H1 (cell line): ENCODE measurements at regions not wholly inside any gene's neighbourhood (a gene's known extent, or its start where the extent isn't known, plus 50 kb on each side); places are given as distances from the start of the nearest gene placed in this dataset.
A peak's percentile ranks its signal among the peaks of the same experiment; 100 is the strongest.

Experiments used
- CTCF ChIA-PET: fragments of 300-600 bp; sonication (Branson Sonifier 250); formaldehyde crosslinking; loops from one replicate; lab custom pipeline; 2021; ENCODE audit not compliant: partially characterized antibody; lab: Charles Lee
- POLR2A ChIA-PET: fragments of 300-600 bp; sonication (Branson Sonifier 250); formaldehyde crosslinking; loops from one replicate; lab custom pipeline; 2021; ENCODE audit warnings: inconsistent platforms; ENCODE audit not compliant: partially characterized antibody; lab: Charles Lee
- DNase-seq, 2 experiments: peaks; one replicate each; pipeline versions ENCODE4 v3.0.0 to v3.0.0-alpha.2; 2010 to 2022; ENCODE audit warnings: low spot score in 2 of 2, low read depth in 1 of 2, mixed read lengths in 1 of 2
- FAIRE-seq: peaks from 2 replicates; lab custom pipeline; 2011; peaks lifted over from hg19 to GRCh38; lab: Jason Lieb, UNC
- H2AFZ ChIP-seq: 2 replicates; pipeline ENCODE4 v1.8.1; 2012; ENCODE audit warnings: low read length, inconsistent platforms
- H2AK5ac ChIP-seq: 2 replicates; pipeline ENCODE4 v1.6.1; 2013; ENCODE audit warnings: low read depth, low read length
- H2BK120ac ChIP-seq: replicated peaks from 2 replicates; pipeline ENCODE3; 2013; ENCODE audit warnings: low read depth, low read length, inconsistent platforms
- H2BK12ac ChIP-seq: 2 replicates; pipeline ENCODE4 v1.6.1; 2013; ENCODE audit warnings: low read depth, low read length
- H2BK15ac ChIP-seq: 2 replicates; pipeline ENCODE4 v1.6.1; 2013; ENCODE audit warnings: low read length
- H2BK20ac ChIP-seq: 2 replicates; pipeline ENCODE4 v1.6.1; 2013; ENCODE audit warnings: low read length
- H2BK5ac ChIP-seq: 2 replicates; pipeline ENCODE4 v1.6.1; 2013; ENCODE audit warnings: low read depth, low read length
- H3K14ac ChIP-seq: 2 replicates; pipeline ENCODE4 v1.6.1; 2013; ENCODE audit warnings: inconsistent platforms; ENCODE audit not compliant: insufficient read length
- H3K18ac ChIP-seq: 2 replicates; pipeline ENCODE4 v1.6.1; 2013; ENCODE audit warnings: low read length; ENCODE audit errors: extremely low read depth
- H3K23ac ChIP-seq: 2 replicates; pipeline ENCODE4 v1.6.1; 2013; ENCODE audit warnings: inconsistent platforms; ENCODE audit not compliant: insufficient read length
- H3K23me2 ChIP-seq: 2 replicates; pipeline ENCODE4 v1.6.1; 2013; ENCODE audit warnings: low read depth, low read length
- H3K27ac ChIP-seq: 2 replicates; pipeline ENCODE4 v1.6.1; 2011; ENCODE audit warnings: low read depth, low read length, inconsistent platforms
- H3K27me3 ChIP-seq, 4 experiments: replicated peaks in 1 of 4; 1 replicate in 1 of 4; 2 replicates in 3 of 4; pipeline versions ENCODE4 v1.6.1 to v1.8.1; 2011 to 2013; ENCODE audit warnings: low read length in 3 of 4, mild to moderate bottlenecking in 3 of 4, inconsistent platforms in 2 of 4, mixed read lengths in 2 of 4, moderate library complexity in 1 of 4; ENCODE audit not compliant: control insufficient read depth in 3 of 4, insufficient read depth in 3 of 4; ENCODE audit errors: extremely low read depth in 1 of 4
- H3K36me3 ChIP-seq, 4 experiments: 2 replicates each; pipeline versions ENCODE4 v1.6.1 to v1.8.1; 2011 to 2013; ENCODE audit warnings: mild to moderate bottlenecking in 4 of 4, low read length in 3 of 4, moderate library complexity in 2 of 4, control low read depth in 1 of 4, inconsistent platforms in 1 of 4; ENCODE audit not compliant: insufficient read depth in 4 of 4, control insufficient read depth in 2 of 4
- H3K4ac ChIP-seq: replicated peaks from 2 replicates; pipeline ENCODE3; 2013; ENCODE audit warnings: low read length, low read depth, mixed read lengths, inconsistent platforms; ENCODE audit not compliant: insufficient read length
- H3K4me1 ChIP-seq, 4 experiments: replicated peaks in 1 of 4; 1 replicate in 1 of 4; 2 replicates in 3 of 4; pipeline versions ENCODE4 v1.6.1 to v1.8.1; 2011 to 2013; ENCODE audit warnings: low read length in 3 of 4, inconsistent platforms in 2 of 4, mixed read lengths in 1 of 4; ENCODE audit not compliant: insufficient read depth in 4 of 4, control insufficient read depth in 3 of 4
- H3K4me2 ChIP-seq, 2 experiments: 2 replicates each; pipeline versions ENCODE4 v1.6.1 to v1.8.1; 2011 to 2013; ENCODE audit warnings: low read depth in 2 of 2, low read length in 2 of 2, control low read depth in 1 of 2, inconsistent platforms in 1 of 2, mild to moderate bottlenecking in 1 of 2; ENCODE audit not compliant: insufficient read depth in 1 of 2
- H3K4me3 ChIP-seq, 4 experiments: fragments of 200-600, 300-600 bp in 1 of 4; sonication (generic), shearing (Covaris generic), sonication (Bioruptor Twin) in 1 of 4; 2 replicates each; pipeline versions ENCODE4 v1.5.1 to v1.8.1; 2011 to 2016; ENCODE audit warnings: low read length in 4 of 4, low read depth in 3 of 4, control low read depth in 2 of 4, inconsistent platforms in 2 of 4, mild to moderate bottlenecking in 2 of 4, mixed read lengths in 1 of 4, moderate library complexity in 1 of 4; ENCODE audit not compliant: insufficient read depth in 2 of 4; ENCODE audit errors: extremely low read depth in 1 of 4
- H3K56ac ChIP-seq: replicated peaks from 2 replicates; pipeline ENCODE3; 2013; ENCODE audit warnings: low read depth, mild to moderate bottlenecking, mixed read lengths, low read length, inconsistent platforms; ENCODE audit not compliant: insufficient read length
- H3K79me1 ChIP-seq: 2 replicates; pipeline ENCODE4 v1.6.1; 2013; ENCODE audit warnings: low read depth, low read length, control low read depth
- H3K79me2 ChIP-seq, 2 experiments: 2 replicates each; pipeline versions ENCODE4 v1.6.1 to v1.8.1; 2012 to 2013; ENCODE audit warnings: low read length in 2 of 2, mild to moderate bottlenecking in 2 of 2, inconsistent platforms in 1 of 2; ENCODE audit not compliant: insufficient read depth in 2 of 2, control insufficient read depth in 1 of 2
- H3K9ac ChIP-seq, 4 experiments: replicated peaks in 1 of 4; 1 replicate in 1 of 4; 2 replicates in 3 of 4; pipeline versions ENCODE4 v1.6.1 to v1.8.1; 2011 to 2013; ENCODE audit warnings: low read depth in 3 of 4, low read length in 3 of 4, control low read depth in 2 of 4, mild to moderate bottlenecking in 2 of 4, moderate library complexity in 2 of 4, inconsistent platforms in 1 of 4; ENCODE audit errors: extremely low read depth in 1 of 4
- H3K9me3 ChIP-seq, 2 experiments: 2 replicates each; pipeline versions ENCODE4 v1.6.1 to v1.8.1; 2012 to 2013; ENCODE audit warnings: mild to moderate bottlenecking in 2 of 2, moderate library complexity in 2 of 2, control low read depth in 1 of 2, inconsistent platforms in 1 of 2, low read depth in 1 of 2, low read length in 1 of 2, mixed read lengths in 1 of 2; ENCODE audit not compliant: insufficient read depth in 2 of 2
- H4K20me1 ChIP-seq, 2 experiments: replicated peaks in 1 of 2; 2 replicates each; pipeline versions ENCODE3 to v1.8.1; 2011 to 2013; ENCODE audit warnings: inconsistent platforms in 2 of 2, low read length in 2 of 2, mild to moderate bottlenecking in 1 of 2; ENCODE audit not compliant: insufficient read depth in 2 of 2, control insufficient read depth in 1 of 2
- H4K5ac ChIP-seq: 2 replicates; pipeline ENCODE4 v1.6.1; 2013; ENCODE audit warnings: low read length, low read depth, mixed read lengths, inconsistent platforms; ENCODE audit not compliant: insufficient read length
- H4K8ac ChIP-seq: 2 replicates; pipeline ENCODE4 v1.8.0; 2013; ENCODE audit warnings: mild to moderate bottlenecking, moderate library complexity, low read length, inconsistent platforms; ENCODE audit not compliant: insufficient read depth; ENCODE audit errors: extremely low read depth
- H4K91ac ChIP-seq: replicated peaks from 2 replicates; pipeline ENCODE3; 2013; ENCODE audit warnings: low read length, mixed read lengths, inconsistent platforms; ENCODE audit not compliant: insufficient read length
- CBX5 ChIP-seq: fragments of 300-800, 300-1000 bp; sonication (generic); IDR thresholded peaks from 2 replicates; pipeline ENCODE4 v1.7.1; 2016; ENCODE audit warnings: antibody characterized with exemption, low read length, low read depth
- CBX8 ChIP-seq: fragments of 300-800, 300-1000 bp; sonication (generic); IDR thresholded peaks from 2 replicates; pipeline ENCODE4 v1.7.1; 2016; ENCODE audit warnings: low read depth, low read length, borderline replicate concordance
- HDAC2 ChIP-seq, 2 experiments: fragments of 300-600 bp in 1 of 2; sonication (generic) in 1 of 2; IDR thresholded peaks; 2 replicates each; pipeline ENCODE4 v1.6.1; 2011 to 2012; ENCODE audit warnings: low read depth in 2 of 2, low read length in 2 of 2, mild to moderate bottlenecking in 2 of 2, moderate library complexity in 2 of 2, borderline replicate concordance in 1 of 2, inconsistent platforms in 1 of 2
- NRF1 ChIP-seq: IDR thresholded peaks from 2 replicates; pipeline ENCODE4 v1.6.1; 2011; ENCODE audit warnings: mild to moderate bottlenecking, low read depth, low read length, improper control_type of control experiment
- PHF8 ChIP-seq: fragments of 200-600 bp; sonication (generic); conservative IDR thresholded peaks from 2 replicates; pipeline ENCODE4 v1.7.1; 2012; ENCODE audit warnings: low read depth, mild to moderate bottlenecking, inconsistent platforms, low read length, moderate library complexity
- POLR2A ChIP-seq, 2 experiments: IDR thresholded peaks; 1 replicate in 1 of 2; 2 replicates in 1 of 2; pipeline ENCODE4 v1.6.1; 2011; ENCODE audit warnings: low read depth in 2 of 2, low read length in 2 of 2, mild to moderate bottlenecking in 2 of 2; ENCODE audit errors: control extremely low read depth in 1 of 2
- SIRT6 ChIP-seq: IDR thresholded peaks from one replicate; pipeline ENCODE4 v1.7.1; 2012; ENCODE audit warnings: low read length, inconsistent platforms
- SP1 ChIP-seq: IDR thresholded peaks from 2 replicates; pipeline ENCODE4 v1.6.1; 2011; ENCODE audit warnings: low read depth, low read length
- SP2 ChIP-seq: IDR thresholded peaks from 2 replicates; pipeline ENCODE4 v1.6.1; 2012; ENCODE audit warnings: mild to moderate bottlenecking, low read length, inconsistent platforms
- ZNF274 ChIP-seq: IDR thresholded peaks from 2 replicates; pipeline ENCODE4 v1.7.0; 2012; ENCODE audit warnings: low read length, borderline replicate concordance; ENCODE audit errors: extremely low read depth
- WGBS, 2 experiments: shearing (Covaris generic) in 1 of 2; methylation state at CpG; one replicate each; pipeline versions ENCODE4 v1.1.6 to v1.1.7; 2013 to 2015; ENCODE audit warnings: low lambda C conversion rate in 2 of 2, mixed read lengths in 2 of 2, inconsistent platforms in 1 of 2, low coverage in 1 of 2, missing lambda C conversion rate in 1 of 2; ENCODE audit not compliant: insufficient replicate concordance in 2 of 2, insufficient coverage in 1 of 2, insufficient read length in 1 of 2; ENCODE audit errors: extremely low coverage in 1 of 2, missing lambda C conversion rate in 1 of 2; 5-methylcytosine and 5-hydroxymethylcytosine counted together

- Histone ChIP-seq H2AFZ (0 out of 2 replicates have a peak overlapping the region, but pooled peaks have one; percentile 40), H4K8ac (no peak overlapping the region), H3K4ac (no peak overlapping the region)
- TF ChIP-seq NRF1 (no peak), SP2 (no peak), HDAC2 (IDR thresholded peaks at IDR 0.05; ENCODE audit: borderline replicate concordance in 1 of 2, low read depth in 2 of 2, low read length in 2 of 2) (no peak), CBX5 (no peak), ZNF274 (no peak), PHF8 (no peak), CBX8 (no peak), POLR2A (IDR thresholded peaks at IDR 0.05; ENCODE audit: control extremely low read depth in 1 of 2, low read depth in 2 of 2, low read length in 2 of 2) (no peak), SP1 (no peak), SIRT6 (no peak)
Measured at GRCh38 chr4:97013711-97014110, 1129.6 kb downstream of the STPG2 start.

More at GRCh38 chr4:97013711-97014110, 1129.6 kb downstream of the STPG2 start:
- no peak overlapping the region for H3K9ac ChIP-seq
- H4K91ac ChIP-seq = no peak overlapping the region
- no peak for DNase-seq
- H3K14ac ChIP-seq = no peak overlapping the region
- no peaks in the 10 kb centered on the region for H3K23me2 ChIP-seq
- H2AK5ac ChIP-seq = no peak overlapping the region
- no peak overlapping the region for H2BK20ac ChIP-seq
- H3K36me3 ChIP-seq = no peaks in the 10 kb centered on the region
- no peak overlapping the region for H2BK15ac ChIP-seq
- H3K9me3 ChIP-seq = no peaks in the 10 kb centered on the region; a peak in 1 of 4 replicates
- no peak overlapping the region for H3K23ac ChIP-seq
- H3K4me1 ChIP-seq = no peaks in the 10 kb centered on the region
- H3K4me3 ChIP-seq = no peak overlapping the region
- no peak overlapping the region for H3K18ac ChIP-seq
- H2BK12ac ChIP-seq = no peak overlapping the region
- no peak overlapping the region for H3K56ac ChIP-seq
- ChIA-PET POLR2A (no interaction called here), CTCF (no interaction called here)
- no peak overlapping the region for H3K4me2 ChIP-seq
- WGBS, 2 experiments = 98% methylated on average over 2 of the region's 2 CpGs; no CpG with 5 or more reads in 1 of the 2 experiments
- no peak overlapping the region for H2BK120ac ChIP-seq
- H2BK5ac ChIP-seq = no peak overlapping the region
- FAIRE-seq = no peak
- H3K79me1 ChIP-seq = no peaks in the 10 kb centered on the region
- H3K27me3 ChIP-seq = no peaks in the 10 kb centered on the region
- H4K20me1 ChIP-seq = no peaks in the 10 kb centered on the region
- H3K27ac ChIP-seq = no peak overlapping the region
- no peak overlapping the region for H4K5ac ChIP-seq
- H3K79me2 ChIP-seq = no peaks in the 10 kb centered on the region
